GM18517 (cell line): ENCODE measurements at regions not wholly inside any gene's neighbourhood (a gene's known extent, or its start where the extent isn't known, plus 50 kb on each side); places are given as distances from the start of the nearest gene placed in this dataset.
"Not testable (repeated sequence)": the region's sequence is repeated elsewhere in the genome, so short reads cannot be mapped to it uniquely, and the experiment has no call there.

ENCODE experiments used
- ATAC-seq: cut with Tn5 transposase; IDR thresholded peaks from one replicate; pipeline ENCODE4 v1.9.1; 2021; ENCODE audit warnings: mild to moderate bottlenecking, moderate library complexity; ENCODE audit not compliant: unreplicated experiment

DNA sequence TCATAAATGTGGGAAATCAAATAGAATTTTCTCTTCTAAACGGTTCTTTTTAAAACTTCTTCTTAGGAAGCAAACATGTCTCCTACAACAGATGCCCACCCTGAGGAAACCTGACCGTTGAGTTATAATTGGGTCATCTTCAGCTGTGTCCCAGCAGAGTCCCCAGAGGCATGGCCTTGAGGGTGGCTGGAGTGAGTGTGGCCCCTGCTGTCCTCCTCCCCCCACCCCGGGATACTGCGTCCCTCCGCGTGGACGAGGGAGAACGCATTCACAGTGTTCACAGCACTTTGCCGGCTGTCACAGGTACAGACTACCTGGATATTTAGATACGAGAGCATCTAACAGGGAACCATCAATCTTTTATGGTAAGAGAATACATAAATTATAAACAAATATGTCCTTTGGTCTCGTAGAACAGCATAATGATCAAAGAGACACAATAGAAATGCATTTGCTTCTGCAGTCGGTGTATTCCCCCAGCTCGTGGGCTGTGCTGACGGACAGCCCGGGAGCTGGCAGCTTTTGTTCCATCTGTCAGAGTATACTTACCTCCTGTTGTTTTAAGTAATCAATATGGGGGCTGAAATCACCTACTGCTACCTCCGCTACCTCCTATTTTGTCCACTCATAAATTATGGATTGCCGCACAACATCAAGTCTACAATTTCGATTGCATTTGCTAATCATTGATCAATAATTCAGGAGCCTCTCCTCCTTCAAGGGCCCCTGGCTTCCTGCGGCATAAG is 214.7 kb downstream of the IRX2 start:
- ATAC-seq, result no peak

DNA sequence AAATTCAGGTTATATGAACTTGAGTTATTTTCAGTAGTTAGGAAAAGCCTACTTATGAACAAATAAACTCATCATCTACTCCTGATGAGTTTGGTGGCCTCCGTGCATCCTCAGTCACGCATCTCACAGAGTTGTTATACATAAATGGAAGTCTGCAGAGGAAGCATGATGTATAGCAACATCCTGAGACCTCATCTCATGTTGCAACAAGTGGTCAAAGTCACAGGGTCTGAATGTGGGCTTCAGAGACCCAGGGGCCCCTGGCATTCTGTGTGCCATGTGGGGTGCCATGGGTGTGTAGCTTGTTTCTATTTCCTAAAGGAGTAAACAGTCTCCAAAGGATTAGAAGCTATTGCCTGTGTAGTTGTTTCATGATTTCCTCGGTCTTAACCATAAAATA is 216.5 kb downstream of the IRX2 start:
- ATAC-seq, result no peak

- ATAC-seq, result no peak
Observed at GRCh38 chr5:2534251-2534650, 217.2 kb downstream of the IRX2 start.

GRCh38 chr5:2533848-2534247 is 217.6 kb downstream of the IRX2 start:
- ATAC-seq, result not testable (repeated sequence)

GRCh38 chr5:2532809-2533208 is 218.7 kb downstream of the IRX2 start:
- no peak for ATAC-seq

GRCh38 chr5:2531318-2531717 is 220.2 kb downstream of the IRX2 start:
- no peak for ATAC-seq

DNA sequence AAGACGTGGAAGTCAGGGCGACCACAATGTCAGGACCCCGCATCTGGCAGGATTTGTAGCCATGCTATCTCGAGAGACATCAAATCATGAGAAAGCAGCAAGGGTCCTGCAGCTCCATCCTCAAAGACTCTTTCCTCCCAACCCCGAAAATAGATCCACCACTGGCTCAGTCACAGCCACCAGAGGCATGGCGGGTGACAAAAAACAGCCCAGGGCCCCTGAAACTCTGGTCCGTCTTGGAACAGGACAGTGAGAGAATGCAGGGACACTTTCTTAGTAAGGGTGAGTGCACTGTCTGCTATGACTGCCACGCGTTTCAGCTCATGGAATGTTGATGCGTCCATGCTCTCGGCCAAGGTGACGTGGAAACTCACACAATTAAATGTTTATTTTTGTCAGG is 220.9 kb downstream of the IRX2 start:
- no peak for ATAC-seq

GRCh38 chr5:2529371-2530092 is 221.9 kb downstream of the IRX2 start:
- no peak for ATAC-seq

DNA sequence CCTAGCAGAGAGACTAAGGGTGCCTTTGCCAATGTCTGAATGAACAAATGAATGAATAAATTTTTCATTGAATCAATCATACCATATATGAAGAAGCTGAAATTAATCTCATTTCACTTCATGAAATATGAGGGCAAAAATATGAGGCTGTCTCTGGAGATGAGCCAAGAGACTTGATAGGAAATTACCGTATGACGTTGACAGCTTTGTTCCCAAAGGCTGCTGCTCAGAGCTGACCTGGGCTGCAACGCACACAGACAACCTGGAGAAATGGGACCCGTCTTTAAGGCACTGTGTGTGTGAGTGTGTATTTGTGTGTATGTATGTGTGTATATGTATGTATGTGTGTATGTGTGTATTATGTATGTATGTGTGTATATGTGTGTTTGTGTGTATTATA is 226.1 kb downstream of the IRX2 start:
- no peak for ATAC-seq

DNA sequence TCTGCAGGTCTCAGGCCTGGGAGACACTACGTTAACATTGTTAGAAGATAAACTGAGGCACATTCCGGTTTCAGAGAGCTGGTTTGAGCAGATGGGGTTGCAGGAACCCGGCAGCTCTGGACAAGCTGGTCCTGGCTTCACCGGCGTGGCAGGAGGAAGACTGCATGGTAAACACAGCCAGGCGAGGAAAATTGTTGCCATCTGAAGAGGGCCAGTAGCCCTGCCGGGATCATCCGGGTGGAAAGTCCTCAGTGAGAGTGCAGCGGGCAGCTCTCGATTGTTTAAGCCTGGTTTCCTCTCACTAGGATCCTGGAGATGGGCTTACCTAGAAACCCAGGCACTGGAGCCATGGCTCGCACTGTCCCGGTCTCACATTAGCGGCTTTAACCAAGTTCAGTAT is 226.9 kb downstream of the IRX2 start:
- no peak for ATAC-seq

- ATAC-seq, result no peak
Observed at GRCh38 chr5:2523180-2523579, 228.3 kb downstream of the IRX2 start.

GRCh38 chr5:2522372-2522771 is 229.1 kb downstream of the IRX2 start:
- no peak for ATAC-seq

DNA sequence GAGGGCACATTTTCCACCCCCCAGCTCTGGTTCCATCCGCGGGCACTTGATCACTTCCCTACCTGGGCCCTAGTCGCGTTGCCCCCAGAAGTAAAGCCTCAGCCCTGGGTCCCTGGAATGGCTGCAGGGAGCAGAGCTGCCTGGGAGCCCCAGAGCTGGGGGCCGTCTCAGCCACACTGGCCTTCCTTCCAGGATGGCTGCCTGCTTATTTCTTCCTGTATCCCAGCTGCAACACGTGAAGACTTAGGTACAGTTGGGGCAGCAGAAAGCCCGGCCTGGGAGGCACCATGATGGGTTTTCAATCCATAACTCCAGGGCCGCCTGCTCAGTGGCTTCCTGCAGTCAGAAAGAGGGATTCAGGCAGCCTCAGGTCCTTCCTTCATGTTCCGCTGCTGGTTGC is 232.3 kb downstream of the IRX2 start:
- ATAC-seq, result no peak

GRCh38 chr5:2517451-2517850 is 234.0 kb downstream of the IRX2 start:
- no peak for ATAC-seq

GRCh38 chr5:2515180-2515764 is 236.2 kb downstream of the IRX2 start:
- no peak for ATAC-seq

GRCh38 chr5:2514484-2514883 is 237.0 kb downstream of the IRX2 start:
- ATAC-seq, result no peak

- ATAC-seq, result no peak
Observed at GRCh38 chr5:2511706-2512105, 239.8 kb downstream of the IRX2 start.

- ATAC-seq, result no peak
Observed at GRCh38 chr5:2511126-2511525, 240.4 kb downstream of the IRX2 start.

DNA sequence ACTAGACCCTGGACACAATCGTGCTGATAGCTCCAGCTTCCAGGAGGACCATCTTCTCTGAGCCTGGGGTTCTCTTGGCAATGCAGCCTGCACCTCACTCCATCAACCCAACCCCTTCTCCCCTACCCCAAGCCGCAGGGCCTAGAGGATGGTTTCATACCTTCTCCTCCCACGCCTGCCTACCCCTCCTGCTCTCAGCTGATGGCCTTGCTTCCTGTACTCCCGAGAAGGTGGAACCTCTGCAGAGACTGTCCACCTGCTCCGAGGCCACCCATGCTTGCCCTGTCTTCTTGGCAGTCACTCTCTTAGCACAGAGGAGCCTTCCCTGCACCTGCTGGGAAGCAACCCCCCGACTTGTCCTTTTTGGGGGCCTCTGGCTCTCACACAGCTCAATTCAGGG is 241.9 kb downstream of the IRX2 start:
- no peak for ATAC-seq

DNA sequence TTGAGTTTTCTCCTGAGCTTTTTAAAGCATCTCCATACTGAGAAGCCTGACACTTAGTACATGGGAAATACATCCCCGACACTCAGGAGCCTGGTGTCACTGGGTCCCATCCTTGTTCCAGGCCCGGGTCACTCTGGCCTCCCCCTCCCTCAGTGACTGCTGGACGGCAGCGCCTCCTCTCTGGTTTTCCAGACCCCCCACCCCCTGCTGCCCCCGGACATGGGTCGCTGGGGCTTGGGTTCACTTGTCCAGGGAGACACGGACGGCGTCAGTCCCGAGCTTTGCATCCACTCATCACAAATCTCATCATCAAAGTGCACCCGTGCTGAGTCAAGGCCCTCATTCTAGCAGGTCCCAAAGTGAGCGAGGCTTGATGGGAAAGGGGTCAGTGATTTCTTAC is 243.0 kb downstream of the IRX2 start:
- no peak for ATAC-seq

GRCh38 chr5:2507611-2508010 is 243.9 kb downstream of the IRX2 start:
- ATAC-seq, result no peak

DNA sequence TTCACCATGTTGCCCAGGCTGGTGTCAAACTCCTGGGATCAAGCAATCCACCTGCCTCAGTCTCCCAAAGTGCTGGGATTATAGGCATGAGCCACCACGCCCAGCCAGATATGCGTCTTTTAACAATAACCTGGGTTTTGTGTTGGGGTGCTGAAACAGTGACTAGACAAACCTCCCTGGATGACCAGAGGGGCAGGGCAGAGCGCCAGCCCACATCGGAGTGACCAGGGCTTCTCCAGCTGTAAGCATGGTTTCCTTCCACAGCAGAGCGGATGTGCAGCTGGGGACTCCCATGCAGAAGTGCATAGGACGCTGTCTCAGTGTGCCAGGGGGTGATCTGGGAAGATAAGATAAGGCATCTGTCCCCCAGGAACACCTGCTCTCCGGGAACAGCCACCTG is 244.9 kb downstream of the IRX2 start:
- no peak for ATAC-seq
